Stimulated activated CD4-positive, alpha-beta T cell treated with anti-CD3 and anti-CD28 coated beads, Interleukin-4, amount 100 ng/mL, for 48 hours (primary cell): ENCODE measurements at regions not wholly inside any gene's neighbourhood (a gene's known extent, or its start where the extent isn't known, plus 50 kb on each side); places are given as distances from the start of the nearest gene placed in this dataset.
"Not testable (repeated sequence)": the region's sequence is repeated elsewhere in the genome, so short reads cannot be mapped to it uniquely, and the experiment has no call there.

Source experiments
- DNase-seq, 2 donors: peaks; one replicate each; pipeline ENCODE4 v3.0.0-alpha.2; 2020; ENCODE audit warnings: low read depth in 2 of 2

GRCh38 chr6:91079969-91080368 is 493.1 kb upstream of the MAP3K7 start:
- DNase-seq = no peak

- DNase-seq = no peak
Observed at GRCh38 chr6:91075244-91075976, 488.5 kb upstream of the MAP3K7 start.

GRCh38 chr6:91063362-91063761 is 476.5 kb upstream of the MAP3K7 start:
- no peak for DNase-seq

GRCh38 chr6:91057689-91058088 is 470.8 kb upstream of the MAP3K7 start:
- no peak for DNase-seq

- DNase-seq = no peak
Observed at GRCh38 chr6:91055959-91056358, 469.1 kb upstream of the MAP3K7 start.

- not testable (repeated sequence) for DNase-seq
Observed at GRCh38 chr6:91052473-91053450, 465.9 kb upstream of the MAP3K7 start.

- DNase-seq = no peak
Observed at GRCh38 chr6:91045161-91045560, 458.3 kb upstream of the MAP3K7 start.

GRCh38 chr6:91043751-91044150 is 456.9 kb upstream of the MAP3K7 start:
- no peak for DNase-seq

GRCh38 chr6:91042656-91043055 is 455.8 kb upstream of the MAP3K7 start:
- DNase-seq = no peak

- no peak for DNase-seq
Observed at GRCh38 chr6:91033964-91034363, 447.1 kb upstream of the MAP3K7 start.

- no peak for DNase-seq
Observed at GRCh38 chr6:91031581-91031980, 444.7 kb upstream of the MAP3K7 start.

GRCh38 chr6:91029211-91029610 is 442.3 kb upstream of the MAP3K7 start:
- DNase-seq = no peak

- no peak for DNase-seq
Observed at GRCh38 chr6:91023529-91023928, 436.7 kb upstream of the MAP3K7 start.

- DNase-seq = no peak
Observed at GRCh38 chr6:91020744-91021143, 433.9 kb upstream of the MAP3K7 start.

GRCh38 chr6:91018586-91018985 is 431.7 kb upstream of the MAP3K7 start:
- no peak for DNase-seq

- DNase-seq = no peak
Observed at GRCh38 chr6:91013511-91013910, 426.6 kb upstream of the MAP3K7 start.

- DNase-seq = no peak
Observed at GRCh38 chr6:90997076-90997475, 410.2 kb upstream of the MAP3K7 start.

- DNase-seq = no peak
Observed at GRCh38 chr6:90993770-90994169, 406.9 kb upstream of the MAP3K7 start.

GRCh38 chr6:90989763-90990162 is 402.9 kb upstream of the MAP3K7 start:
- no peak for DNase-seq

GRCh38 chr6:90984066-90984465 is 397.2 kb upstream of the MAP3K7 start:
- no peak for DNase-seq

GRCh38 chr6:90983462-90983861 is 396.6 kb upstream of the MAP3K7 start:
- DNase-seq = no peak

GRCh38 chr6:90982581-90982980 is 395.7 kb upstream of the MAP3K7 start:
- no peak for DNase-seq

- DNase-seq = no peak
Observed at GRCh38 chr6:90982051-90982450, 395.2 kb upstream of the MAP3K7 start.
